GM19372 (cell line): ENCODE measurements at regions not wholly inside any gene's neighbourhood (a gene's known extent, or its start where the extent isn't known, plus 50 kb on each side); places are given as distances from the start of the nearest gene placed in this dataset.
"Not testable (repeated sequence)": the region's sequence is repeated elsewhere in the genome, so short reads cannot be mapped to it uniquely, and the experiment has no call there.

Experiments
- ATAC-seq: cut with Tn5 transposase; IDR thresholded peaks from one replicate; pipeline ENCODE4 v1.9.1; 2021; ENCODE audit warnings: mild to moderate bottlenecking, low read depth, moderate library complexity; ENCODE audit not compliant: unreplicated experiment

DNA sequence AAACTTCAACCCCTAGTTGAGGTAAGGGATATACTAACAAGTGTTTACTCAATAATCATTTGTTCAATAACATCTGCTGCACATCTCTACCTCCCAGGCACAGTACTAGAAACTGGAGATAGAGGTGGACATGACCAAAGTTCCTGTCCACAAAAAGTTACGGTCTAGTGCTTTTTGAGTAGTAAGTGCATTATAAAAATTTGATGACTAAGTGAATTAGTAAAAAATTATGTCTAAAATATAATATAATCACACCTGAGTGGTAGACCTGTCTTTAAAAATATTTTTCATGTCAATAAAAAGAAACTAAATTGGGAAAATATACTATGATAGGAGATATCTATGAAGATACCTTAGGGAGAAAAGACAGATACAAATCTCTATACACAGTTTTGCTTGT lies 121.5 kb upstream of the FHIT start:
- ATAC-seq, result no peak

GRCh38 chr3:61378311-61378710 lies 127.1 kb upstream of the FHIT start:
- no peak for ATAC-seq

DNA sequence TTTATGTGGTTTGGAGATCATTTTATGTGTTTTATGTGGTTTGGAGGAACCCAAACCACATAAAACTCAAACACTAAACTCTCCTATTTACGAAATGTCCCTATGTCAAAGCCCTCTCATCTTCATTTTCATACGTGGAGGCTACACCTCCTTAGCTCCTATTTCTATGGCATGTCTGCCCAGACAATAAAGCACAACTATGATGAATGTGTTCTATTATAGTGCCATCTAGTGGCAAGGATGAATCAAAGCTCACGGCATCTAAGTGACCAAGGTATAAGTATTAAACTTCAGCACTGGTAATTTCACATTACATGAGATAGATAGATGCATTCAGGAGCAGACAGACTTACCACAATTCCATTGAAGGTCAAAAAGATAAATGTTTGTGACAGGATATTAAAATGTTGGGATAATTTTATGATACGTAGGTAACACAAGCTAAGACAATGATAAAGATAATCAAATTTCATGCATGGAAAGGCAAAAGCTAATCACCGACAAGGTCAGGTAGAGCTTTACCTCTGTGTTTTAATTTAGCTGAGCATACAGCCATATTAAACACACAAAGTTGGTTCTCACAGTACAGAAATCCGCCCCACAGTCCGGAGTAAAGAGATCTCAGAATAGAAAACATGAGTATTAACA lies 130.6 kb upstream of the FHIT start:
- ATAC-seq, result peak; percentile 98

- ATAC-seq, result no peak
Measured at GRCh38 chr3:61387817-61388216, 136.6 kb upstream of the FHIT start.

DNA sequence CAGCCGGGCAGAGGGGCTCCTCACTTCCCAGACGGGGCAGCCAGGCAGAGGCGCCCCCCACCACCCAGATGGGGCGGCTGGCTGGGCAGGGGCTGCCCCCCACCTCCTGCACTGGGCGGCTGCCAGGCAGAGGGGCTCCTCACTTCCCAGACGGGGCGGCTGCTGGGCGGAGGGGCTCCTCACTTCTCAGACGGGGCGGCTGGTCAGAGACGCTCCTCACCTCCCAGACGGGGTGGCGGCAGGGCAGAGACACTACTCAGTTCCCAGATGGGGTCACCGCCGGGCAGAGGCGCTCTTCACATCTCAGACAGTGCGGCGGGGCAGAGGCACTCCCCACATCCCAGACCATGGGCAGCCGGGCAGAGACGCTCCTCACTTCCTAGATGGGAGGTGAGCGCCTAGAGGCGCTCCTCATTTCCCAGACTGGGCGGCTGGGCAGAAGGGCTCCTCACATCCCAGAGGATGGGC lies 142.3 kb upstream of the FHIT start:
- ATAC-seq, result not testable (repeated sequence)

- ATAC-seq, result no peak
Measured at GRCh38 chr3:61401359-61401758, 150.1 kb upstream of the FHIT start.

GRCh38 chr3:61407397-61407796 lies 154.0 kb upstream of the PTPRG start:
- ATAC-seq, result no peak

DNA sequence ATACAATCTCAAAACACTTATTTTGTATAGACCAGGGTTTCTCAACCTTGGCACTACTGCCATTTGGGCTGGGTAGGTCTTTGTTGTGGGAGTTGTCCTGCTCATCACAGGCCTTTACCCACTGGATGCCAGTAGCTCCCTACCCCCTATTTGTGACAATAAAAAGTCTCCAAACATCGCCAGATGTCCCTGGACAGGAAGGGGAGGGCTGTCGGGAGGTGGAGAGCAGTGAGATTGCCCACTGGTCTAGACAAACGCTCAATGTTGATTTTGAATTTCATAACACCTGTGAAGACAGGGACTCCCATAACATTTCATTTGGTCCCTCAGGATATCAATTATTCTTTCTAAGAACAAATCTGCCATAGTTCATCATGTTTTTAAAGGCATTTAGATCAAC lies 151.7 kb upstream of the PTPRG start:
- ATAC-seq, result no peak

DNA sequence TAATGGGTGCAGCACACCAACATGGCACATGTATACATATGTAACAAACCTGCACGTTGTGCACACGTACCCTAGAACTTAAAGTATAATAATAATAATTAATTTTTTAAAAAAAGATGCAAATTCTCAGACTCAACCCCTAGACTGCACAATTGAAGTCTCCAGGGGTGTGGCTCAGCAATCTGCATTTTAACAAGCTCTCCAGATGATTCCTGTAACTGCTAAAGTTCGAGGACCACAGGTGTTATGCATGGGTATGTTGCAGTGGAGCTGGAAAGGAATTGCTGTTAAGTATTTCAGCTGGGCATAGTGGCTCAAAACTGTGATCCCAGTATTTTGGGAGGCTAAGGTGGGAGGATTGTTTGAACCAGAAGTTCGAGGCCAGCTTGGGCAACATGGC lies 151.0 kb upstream of the PTPRG start:
- ATAC-seq, result not testable (repeated sequence)

DNA sequence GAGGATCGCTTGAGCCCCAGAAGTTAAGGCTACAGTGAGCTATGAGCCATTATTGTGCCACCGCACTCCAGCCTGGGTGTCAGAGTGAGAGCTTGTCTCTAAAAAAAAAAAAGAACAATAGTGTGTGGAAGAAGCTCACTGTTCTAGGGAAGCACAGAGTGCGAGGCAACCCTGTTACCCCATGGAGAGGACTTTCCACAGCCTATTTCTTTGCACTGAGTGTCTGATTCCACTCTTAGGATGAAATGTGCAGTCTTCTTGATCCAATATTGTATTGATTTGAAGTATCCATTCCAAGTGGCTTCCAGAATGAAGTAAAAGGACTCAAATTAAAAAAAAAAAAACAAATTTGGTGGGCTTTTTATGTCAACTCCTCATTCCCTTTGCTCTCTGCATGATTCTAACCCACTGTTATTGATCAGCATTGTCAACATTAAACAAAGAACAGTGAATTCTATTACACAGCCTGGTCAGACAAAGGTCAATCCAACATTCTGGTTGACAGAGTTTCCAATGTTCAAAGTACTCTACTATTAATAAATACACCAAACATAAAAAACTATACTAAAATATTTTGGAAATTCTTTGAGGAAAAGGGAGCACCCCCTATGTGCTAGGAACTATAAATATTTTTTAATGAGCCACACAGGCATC lies 150.2 kb upstream of the PTPRG start:
- no peak for ATAC-seq

GRCh38 chr3:61414456-61414855 lies 146.9 kb upstream of the PTPRG start:
- ATAC-seq, result no peak

- no peak for ATAC-seq
Measured at GRCh38 chr3:61415201-61415600, 146.2 kb upstream of the PTPRG start.

GRCh38 chr3:61416618-61417017 lies 144.8 kb upstream of the PTPRG start:
- ATAC-seq, result no peak

- ATAC-seq, result no peak
Measured at GRCh38 chr3:61417352-61417751, 144.0 kb upstream of the PTPRG start.

DNA sequence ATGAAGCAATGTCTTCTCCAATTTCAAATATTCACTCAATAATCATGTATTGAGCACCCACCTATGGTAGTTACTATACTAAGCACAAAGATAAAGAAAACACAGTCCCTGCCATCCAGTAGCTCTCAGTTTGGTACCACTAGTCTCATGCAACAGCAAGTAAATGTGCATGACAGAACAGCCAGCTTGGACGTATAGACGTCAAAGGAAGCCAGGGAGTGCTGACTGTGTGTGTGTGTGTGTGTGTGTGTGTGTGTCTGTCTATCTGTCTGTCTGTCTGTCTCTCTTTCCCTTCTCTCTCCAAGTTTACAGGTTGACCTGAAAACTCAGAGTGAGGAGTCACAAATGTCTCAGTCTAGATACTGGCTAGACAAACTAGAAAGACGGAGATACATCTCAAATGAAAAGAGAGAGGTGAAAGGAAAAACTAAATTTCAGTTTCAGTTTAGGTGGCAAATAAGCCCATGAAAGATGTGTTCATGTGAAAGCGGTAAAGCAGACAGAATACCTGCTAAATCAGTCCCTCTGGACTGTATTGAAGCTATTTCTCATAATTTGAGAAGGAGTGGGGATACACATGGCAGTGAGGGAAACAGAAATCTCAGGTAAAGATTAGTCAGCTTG lies 141.1 kb upstream of the PTPRG start:
- peak; percentile 75 for ATAC-seq

- no peak for ATAC-seq
Measured at GRCh38 chr3:61422945-61423673, 138.3 kb upstream of the PTPRG start.

GRCh38 chr3:61425356-61425755 lies 136.0 kb upstream of the PTPRG start:
- ATAC-seq, result no peak

DNA sequence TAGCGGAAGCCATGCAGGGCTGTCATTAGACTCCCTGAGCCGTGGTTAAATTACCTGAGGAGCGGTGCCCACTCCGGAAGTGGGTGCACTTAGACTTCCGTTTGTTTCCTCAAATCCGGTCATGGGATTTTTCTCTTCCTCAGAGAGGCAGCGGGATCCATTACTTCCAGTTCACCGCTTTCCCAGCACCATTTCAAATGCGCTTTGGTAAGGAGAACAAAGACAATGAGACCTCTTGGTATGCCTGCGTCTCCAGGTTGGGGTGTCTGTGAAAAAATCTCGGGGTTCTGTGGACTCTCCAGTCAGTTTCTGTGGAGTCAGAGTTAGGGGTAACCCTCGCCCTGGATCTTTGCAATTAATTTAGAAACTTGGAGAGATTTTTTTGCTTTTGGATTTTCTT lies 132.3 kb upstream of the PTPRG start:
- no peak for ATAC-seq

DNA sequence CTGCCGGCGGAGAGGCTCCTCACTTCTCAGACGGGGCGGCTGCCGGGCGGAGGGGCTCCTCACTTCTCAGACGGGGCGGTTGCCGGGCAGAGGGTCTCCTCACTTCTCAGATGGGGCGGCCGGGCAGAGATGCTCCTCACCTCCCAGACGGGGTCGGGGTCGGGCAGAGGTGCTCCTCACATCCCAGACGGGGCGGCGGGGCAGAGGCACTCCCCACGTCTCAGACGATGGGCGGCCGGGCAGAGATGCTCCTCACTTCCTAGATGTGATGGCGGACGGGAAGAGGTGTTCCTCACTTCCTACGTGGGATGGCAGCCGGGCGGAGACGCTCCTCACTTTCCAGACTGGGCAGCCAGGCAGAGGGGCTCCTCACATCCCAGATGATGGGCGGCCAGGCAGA lies 126.5 kb upstream of the PTPRG start:
- ATAC-seq, result not testable (repeated sequence)

DNA sequence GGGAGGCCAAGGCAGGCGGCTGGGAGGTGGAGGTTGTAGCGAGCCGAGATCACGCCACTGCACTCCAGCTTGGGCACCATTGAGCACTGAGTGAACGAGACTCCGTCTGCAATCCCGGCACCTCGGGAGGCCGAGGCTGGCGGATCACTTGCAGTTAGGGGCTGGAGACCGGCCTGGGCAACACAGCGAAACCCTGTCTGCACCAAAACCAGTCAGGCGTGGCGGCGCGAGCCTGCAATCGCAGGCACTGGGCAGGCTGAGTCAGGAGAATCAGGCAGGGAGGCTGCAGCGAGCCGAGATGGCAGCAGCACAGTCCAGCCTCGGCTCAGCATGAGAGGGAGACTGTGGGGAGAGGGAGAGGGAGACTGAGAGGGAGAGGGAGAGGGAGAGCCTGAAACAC lies 126.0 kb upstream of the PTPRG start:
- not testable (repeated sequence) for ATAC-seq
